PC-9 (cell line): ENCODE measurements at regions not wholly inside any gene's neighbourhood (a gene's known extent, or its start where the extent isn't known, plus 50 kb on each side); places are given as distances from the start of the nearest gene placed in this dataset.

ENCODE experiments used
- BruUV-seq: library from RNA; stranded (reverse); fragments of 400-500 nt; replicated peaks from 2 replicates; lab custom pipeline; 2021; lab: Mats Ljungman, UMichigan
- CTCF ChIA-PET: fragments of 300-600 bp; sonication (Branson Sonifier 250); formaldehyde crosslinking; loops from one replicate; lab custom pipeline; 2022; ENCODE audit warnings: antibody characterized with exemption; lab: Charles Lee
- POLR2A ChIA-PET: fragments of 300-600 bp; sonication (Branson Sonifier 250); formaldehyde crosslinking; loops from one replicate; lab custom pipeline; 2022; ENCODE audit warnings: antibody characterized with exemption; ENCODE audit not compliant: unreplicated experiment; lab: Charles Lee
- DNase-seq, 2 experiments: peaks; one replicate each; pipeline versions ENCODE4 v3.0.0 to v3.0.0-alpha.2; 2015 to 2022; ENCODE audit warnings: mixed read lengths in 1 of 2
- H2AFZ ChIP-seq: fragments of 200-600 bp; sonication (generic); 2 replicates; pipeline ENCODE4 v1.8.1; 2017; ENCODE audit warnings: antibody characterized with exemption
- H3F3A ChIP-seq: fragments of 200-600 bp; sonication (generic); 2 replicates; pipeline ENCODE4 v1.8.1; 2017; ENCODE audit warnings: antibody characterized with exemption, mild to moderate bottlenecking, low read depth; ENCODE audit not compliant: insufficient read depth
- H3K27ac ChIP-seq: fragments of 200-600 bp; sonication (generic); 2 replicates; pipeline ENCODE4 v1.6.1; 2016; ENCODE audit warnings: mixed run types
- H3K27me3 ChIP-seq: fragments of 200-600 bp; sonication (generic); 2 replicates; pipeline ENCODE4 v1.6.1; 2016; ENCODE audit warnings: low read depth, mixed run types; ENCODE audit not compliant: insufficient read depth
- H3K36me3 ChIP-seq: fragments of 200-600 bp; sonication (generic); 2 replicates; pipeline ENCODE4 v1.6.1; 2016; ENCODE audit warnings: low read depth, mixed run types
- H3K4me1 ChIP-seq: fragments of 200-600 bp; sonication (generic); replicated peaks from 2 replicates; pipeline ENCODE4 v1.6.1; 2016; ENCODE audit warnings: mixed run types; ENCODE audit not compliant: insufficient read depth
- H3K4me2 ChIP-seq: fragments of 200-600 bp; sonication (generic); 2 replicates; pipeline ENCODE4 v1.6.1; 2017; ENCODE audit warnings: mixed run types
- H3K4me3 ChIP-seq: fragments of 200-600 bp; sonication (generic); 2 replicates; pipeline ENCODE4 v1.6.1; 2016; ENCODE audit warnings: mixed run types
- H3K79me2 ChIP-seq: fragments of 200-600 bp; sonication (generic); 2 replicates; pipeline ENCODE4 v1.6.1; 2017; ENCODE audit warnings: low read depth, mixed run types
- H3K9me2 ChIP-seq: fragments of 200-600 bp; sonication (generic); 2 replicates; pipeline ENCODE4 v1.8.1; 2017; ENCODE audit warnings: mild to moderate bottlenecking; ENCODE audit not compliant: insufficient read depth
- H3K9me3 ChIP-seq: fragments of 200-600 bp; sonication (generic); 2 replicates; pipeline ENCODE4 v1.8.1; 2016; ENCODE audit warnings: low read depth; ENCODE audit not compliant: insufficient read depth
- H4K20me1 ChIP-seq: fragments of 200-600 bp; sonication (generic); 2 replicates; pipeline ENCODE4 v1.8.1; 2017; ENCODE audit not compliant: insufficient read depth
- EZH2 ChIP-seq: fragments of 200-600 bp; sonication (generic); IDR thresholded peaks from 2 replicates; pipeline ENCODE4 v1.8.0; 2017; ENCODE audit warnings: antibody characterized with exemption, low read depth
- intact Hi-C: fragments of 100-400 bp; cut with micrococcal nuclease; formaldehyde crosslinking; loops from one replicate; pipeline ENCODE4 v1.10.0; 2022; ENCODE audit not compliant: unreplicated experiment
- TF ChIP-seq, protein P1 (sequence below): fragments of 200-600 bp; sonication (generic); conservative IDR thresholded peaks from 2 replicates; pipeline ENCODE4 v1.6.1; 2017; ENCODE audit warnings: mixed run types, antibody characterized with exemption, mild to moderate bottlenecking, moderate library complexity

DNA sequence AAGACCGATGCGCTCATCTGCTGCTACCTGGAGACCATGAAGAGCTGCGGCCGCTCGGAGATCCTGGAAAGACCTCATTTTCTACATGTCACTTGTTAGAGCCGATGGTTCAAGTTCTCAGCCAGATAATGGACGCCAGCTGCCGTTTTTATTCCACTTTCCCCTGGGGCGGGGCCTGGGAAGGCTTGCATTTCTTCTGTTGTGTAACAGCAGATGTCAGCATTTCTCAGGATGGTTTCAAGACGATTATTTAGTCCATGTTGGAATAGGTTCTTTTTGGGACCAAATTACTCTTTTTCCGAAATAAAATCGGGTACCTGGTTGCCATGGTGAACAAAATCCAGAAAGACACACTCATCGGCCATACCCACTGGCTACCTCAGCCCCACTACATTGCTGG is 1418.3 kb downstream of the CDH11 start:
- DNase-seq: no peak
- H3K9me3 ChIP-seq: no peaks in the 10 kb centered on the region; the same call in 1 of the 2 replicates
- H3F3A ChIP-seq: no peaks in the 10 kb centered on the region
- no peak overlapping the region for H3K27ac ChIP-seq
- intact Hi-C loops: no loop called here
- TF ChIP-seq, protein P1, sequence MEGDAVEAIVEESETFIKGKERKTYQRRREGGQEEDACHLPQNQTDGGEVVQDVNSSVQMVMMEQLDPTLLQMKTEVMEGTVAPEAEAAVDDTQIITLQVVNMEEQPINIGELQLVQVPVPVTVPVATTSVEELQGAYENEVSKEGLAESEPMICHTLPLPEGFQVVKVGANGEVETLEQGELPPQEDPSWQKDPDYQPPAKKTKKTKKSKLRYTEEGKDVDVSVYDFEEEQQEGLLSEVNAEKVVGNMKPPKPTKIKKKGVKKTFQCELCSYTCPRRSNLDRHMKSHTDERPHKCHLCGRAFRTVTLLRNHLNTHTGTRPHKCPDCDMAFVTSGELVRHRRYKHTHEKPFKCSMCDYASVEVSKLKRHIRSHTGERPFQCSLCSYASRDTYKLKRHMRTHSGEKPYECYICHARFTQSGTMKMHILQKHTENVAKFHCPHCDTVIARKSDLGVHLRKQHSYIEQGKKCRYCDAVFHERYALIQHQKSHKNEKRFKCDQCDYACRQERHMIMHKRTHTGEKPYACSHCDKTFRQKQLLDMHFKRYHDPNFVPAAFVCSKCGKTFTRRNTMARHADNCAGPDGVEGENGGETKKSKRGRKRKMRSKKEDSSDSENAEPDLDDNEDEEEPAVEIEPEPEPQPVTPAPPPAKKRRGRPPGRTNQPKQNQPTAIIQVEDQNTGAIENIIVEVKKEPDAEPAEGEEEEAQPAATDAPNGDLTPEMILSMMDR: no peak
- TF ChIP-seq EZH2: no peak
- peaks cover 22% of the 10 kb centered on the region; the same call in 1 of the 2 replicates for H3K27me3 ChIP-seq
- H3K9me2 ChIP-seq: no peaks in the 10 kb centered on the region
- no TSS peak for BruUV-seq
- H3K79me2 ChIP-seq: no peaks in the 10 kb centered on the region
- H4K20me1 ChIP-seq: no peaks in the 10 kb centered on the region
- ChIA-PET POLR2A (no interaction called here), CTCF (no interaction called here)
- no peak overlapping the region for H3K4me2 ChIP-seq
- no peak overlapping the region for H3K4me3 ChIP-seq
- no peak overlapping the region for H2AFZ ChIP-seq
- no peaks in the 10 kb centered on the region for H3K36me3 ChIP-seq
- no peaks in the 10 kb centered on the region for H3K4me1 ChIP-seq

DNA sequence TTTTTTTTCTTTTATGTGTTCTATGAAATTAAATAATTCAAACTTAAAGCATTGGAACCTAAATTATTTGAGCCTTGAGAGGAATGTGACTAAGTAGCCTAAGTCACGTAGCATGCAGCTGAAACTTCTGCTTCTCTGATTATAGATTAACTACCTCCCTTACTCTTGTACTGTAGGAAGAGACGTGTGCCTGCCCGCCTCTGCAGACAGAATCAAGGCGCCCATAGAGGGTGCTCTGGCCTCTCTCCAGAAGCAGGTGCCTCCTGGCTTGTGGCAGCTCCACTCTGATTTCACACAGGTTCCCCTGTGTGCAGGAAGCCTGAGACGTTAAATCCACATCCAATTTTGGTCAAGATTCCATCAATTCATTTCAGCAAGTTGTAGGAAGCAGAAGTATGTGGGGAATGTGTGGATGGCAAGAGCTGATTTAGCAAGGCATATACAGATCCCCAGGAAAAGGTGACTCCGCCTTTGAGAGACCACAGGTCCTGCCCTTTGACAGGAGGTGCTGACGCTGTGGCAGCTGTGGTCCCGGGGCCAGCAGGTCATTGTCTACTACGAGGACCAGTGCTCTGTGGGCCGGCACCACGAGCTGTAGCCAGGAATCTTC is 1418.8 kb downstream of the CDH11 start:
- Histone ChIP-seq H4K20me1 (no peaks in the 10 kb centered on the region), H3K27ac (no peak overlapping the region), H3K9me3 (no peaks in the 10 kb centered on the region; the same call in 1 of the 2 replicates), H3F3A (no peaks in the 10 kb centered on the region), H3K4me1 (no peaks in the 10 kb centered on the region), H3K27me3 (peaks cover 22% of the 10 kb centered on the region; the same call in 1 of the 2 replicates), H3K9me2 (no peaks in the 10 kb centered on the region), H3K79me2 (no peaks in the 10 kb centered on the region), H3K4me3 (no peak overlapping the region), H3K4me2 (no peak overlapping the region), H2AFZ (no peak overlapping the region), H3K36me3 (no peaks in the 10 kb centered on the region)
- POLR2A ChIA-PET: no interaction called here
- intact Hi-C loops: no loop called here
- DNase-seq: no peak
- CTCF ChIA-PET: no interaction called here
- no peak for TF ChIP-seq EZH2
- TF ChIP-seq, protein P1: no peak
- no TSS peak for BruUV-seq

DNA sequence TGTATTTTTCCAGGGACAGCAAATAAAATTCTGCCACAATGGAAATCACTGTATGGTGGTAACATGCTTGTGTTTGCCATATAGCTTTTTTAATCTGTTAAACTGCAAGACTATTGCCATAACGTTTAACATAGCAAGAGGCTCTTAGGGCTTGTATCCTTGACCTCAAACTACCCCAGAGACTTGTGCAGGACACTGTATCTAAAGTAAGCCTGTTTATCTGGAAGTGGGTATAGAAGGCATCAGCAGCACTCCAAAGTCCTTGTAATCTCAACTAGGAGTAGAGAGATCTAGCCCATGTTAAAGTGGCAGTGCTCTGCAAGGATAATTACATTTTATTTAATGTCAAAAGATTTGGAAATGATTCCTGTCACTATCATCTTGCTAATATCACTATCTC is 1424.1 kb downstream of the CDH11 start:
- intact Hi-C loops: no loop called here
- BruUV-seq: no TSS peak
- CTCF ChIA-PET: no interaction called here

More for the DNA sequence above, 1424.1 kb downstream of the CDH11 start:
- Histone ChIP-seq H3K4me3 (no peak overlapping the region), H3K79me2 (no peaks in the 10 kb centered on the region), H3K9me2 (no peaks in the 10 kb centered on the region), H3K4me1 (no peaks in the 10 kb centered on the region), H3K9me3 (no peaks in the 10 kb centered on the region), H3K27me3 (0 out of 2 replicates have a peak, but pooled peaks cover 6% of the 10 kb centered on the region), H3F3A (no peaks in the 10 kb centered on the region), H2AFZ (no peak overlapping the region), H3K4me2 (no peak overlapping the region), H4K20me1 (no peaks in the 10 kb centered on the region), H3K27ac (no peak overlapping the region), H3K36me3 (no peaks in the 10 kb centered on the region)
- POLR2A ChIA-PET: no interaction called here
- no peak for DNase-seq
- TF ChIP-seq, protein P1: no peak
- TF ChIP-seq EZH2: no peak
